Bronchial epithelial cell (primary cell): ENCODE measurements at regions not wholly inside any gene's neighbourhood (a gene's known extent, or its start where the extent isn't known, plus 50 kb on each side); places are given as distances from the start of the nearest gene placed in this dataset.

Experiments used
- DNase-seq: peaks from one replicate; pipeline ENCODE4 v3.0.0-alpha.2; 2010; ENCODE audit warnings: low read depth
- FAIRE-seq: peaks from 2 replicates; lab custom pipeline; 2011; peaks lifted over from hg19 to GRCh38; lab: Jason Lieb, UNC
- H3K27me3 ChIP-seq: 2 replicates; pipeline ENCODE4 v1.5.1; 2011; ENCODE audit warnings: low read length; ENCODE audit not compliant: control insufficient read depth, insufficient read depth
- H3K36me3 ChIP-seq: 2 replicates; pipeline ENCODE4 v1.5.1; 2011; ENCODE audit warnings: low read length; ENCODE audit not compliant: control insufficient read depth, insufficient read depth
- H3K4me3 ChIP-seq: 2 replicates; pipeline ENCODE4 v1.5.1; 2011; ENCODE audit warnings: mild to moderate bottlenecking, low read depth, low read length, control low read depth
- CTCF ChIP-seq: IDR thresholded peaks from 2 replicates; pipeline ENCODE4 v1.5.1; 2011; ENCODE audit warnings: mild to moderate bottlenecking, moderate library complexity, low read length, control low read depth, inconsistent platforms; ENCODE audit not compliant: insufficient read depth, severe bottlenecking

GRCh38 chr6:154899824-154900463, 95.2 kb upstream of the TIAM2 start:
- DNase-seq (no peak), FAIRE-seq (no peak)
- no peak for TF ChIP-seq CTCF
- no peaks in the 10 kb centered on the region for H3K27me3 ChIP-seq
- peaks cover 1% of the 10 kb centered on the region for H3K36me3 ChIP-seq
- no peak overlapping the region for H3K4me3 ChIP-seq

GRCh38 chr6:154901876-154902552, 93.1 kb upstream of the TIAM2 start:
- H3K27me3 ChIP-seq = no peaks in the 10 kb centered on the region
- no peak for TF ChIP-seq CTCF
- peaks cover 1% of the 10 kb centered on the region for H3K36me3 ChIP-seq
- DNase-seq = no peak
- no peak for FAIRE-seq
- H3K4me3 ChIP-seq = no peak overlapping the region

- no peaks in the 10 kb centered on the region for H3K27me3 ChIP-seq
- no peak for TF ChIP-seq CTCF
- peak; percentile 29 for DNase-seq
- no peak for FAIRE-seq
- H3K4me3 ChIP-seq = no peak overlapping the region
- H3K36me3 ChIP-seq = no peaks in the 10 kb centered on the region
Observed at GRCh38 chr6:154907291-154907690, 87.8 kb upstream of the TIAM2 start.

GRCh38 chr6:154908723-154909122, 86.4 kb upstream of the TIAM2 start:
- no peaks in the 10 kb centered on the region for H3K27me3 ChIP-seq
- H3K4me3 ChIP-seq = no peak overlapping the region
- FAIRE-seq = no peak
- no peak for DNase-seq
- H3K36me3 ChIP-seq = no peaks in the 10 kb centered on the region
- TF ChIP-seq CTCF = no peak

GRCh38 chr6:154909311-154909710, 85.8 kb upstream of the TIAM2 start:
- FAIRE-seq (no peak), DNase-seq (no peak)
- no peaks in the 10 kb centered on the region for H3K27me3 ChIP-seq
- H3K36me3 ChIP-seq = no peaks in the 10 kb centered on the region
- H3K4me3 ChIP-seq = no peak overlapping the region
- TF ChIP-seq CTCF = no peak

GRCh38 chr6:154909821-154910220, 85.3 kb upstream of the TIAM2 start:
- Histone ChIP-seq H3K4me3 (no peak overlapping the region), H3K36me3 (no peaks in the 10 kb centered on the region), H3K27me3 (no peaks in the 10 kb centered on the region)
- no peak for DNase-seq
- no peak for TF ChIP-seq CTCF
- no peak for FAIRE-seq
